ENCODE measurements at regions not wholly inside any gene's neighbourhood (a gene's known extent, or its start where the extent isn't known, plus 50 kb on each side); places are given as distances from the start of the nearest gene placed in this dataset.
"Not testable (repeated sequence)": the region's sequence is repeated elsewhere in the genome, so short reads cannot be mapped to it uniquely, and the experiment has no call there.

- no peak for DNase-seq (ENCODE audit: low read depth, low spot score)
These were observed 125.9 kb downstream of the CCER1 start for GRCh38 chr12:90829044-90829443.

- DNase-seq (ENCODE audit: low read depth, low spot score): no peak
These were observed 126.4 kb downstream of the CCER1 start for GRCh38 chr12:90828621-90829020.

GRCh38 chr12:90827567-90827966, 127.4 kb downstream of the CCER1 start:
- no peak for DNase-seq (ENCODE audit: low read depth, low spot score)

- DNase-seq (ENCODE audit: low read depth, low spot score): no peak
These were observed 128.9 kb downstream of the CCER1 start for GRCh38 chr12:90826036-90826435.

GRCh38 chr12:90823859-90824258, 131.1 kb downstream of the CCER1 start:
- DNase-seq (ENCODE audit: low read depth, low spot score): no peak

- no peak for DNase-seq (ENCODE audit: low read depth, low spot score)
These were observed 135.3 kb downstream of the CCER1 start for GRCh38 chr12:90819709-90820108.

- peak; percentile 60 for DNase-seq (ENCODE audit: low read depth, low spot score)
These were observed 138.5 kb downstream of the CCER1 start for GRCh38 chr12:90816353-90817089.

- no peak for DNase-seq (ENCODE audit: low read depth, low spot score)
These were observed 145.0 kb downstream of the CCER1 start for GRCh38 chr12:90809940-90810339.

- DNase-seq (ENCODE audit: low read depth, low spot score): no peak
These were observed 146.4 kb downstream of the CCER1 start for GRCh38 chr12:90808568-90808967.

- DNase-seq (ENCODE audit: low read depth, low spot score): no peak
These were observed 152.2 kb downstream of the CCER1 start for GRCh38 chr12:90802727-90803126.

- DNase-seq (ENCODE audit: low read depth, low spot score): peak; percentile 7
These were observed 153.2 kb downstream of the CCER1 start for GRCh38 chr12:90801776-90802175.

- DNase-seq (ENCODE audit: low read depth, low spot score): no peak
These were observed 160.8 kb downstream of the CCER1 start for GRCh38 chr12:90794212-90794611.

- DNase-seq (ENCODE audit: low read depth, low spot score): not testable (repeated sequence)
These were observed 162.3 kb downstream of the CCER1 start for GRCh38 chr12:90792718-90793117.

GRCh38 chr12:90791445-90791844, 163.5 kb downstream of the CCER1 start:
- no peak for DNase-seq (ENCODE audit: low read depth, low spot score)

GRCh38 chr12:90790747-90791146, 164.2 kb downstream of the CCER1 start:
- DNase-seq (ENCODE audit: low read depth, low spot score): no peak

- DNase-seq (ENCODE audit: low read depth, low spot score): no peak
These were observed 181.5 kb downstream of the CCER1 start for GRCh38 chr12:90773491-90773890.

GRCh38 chr12:90770861-90771260, 184.1 kb downstream of the CCER1 start:
- peak; percentile 51 for DNase-seq (ENCODE audit: low read depth, low spot score)

- DNase-seq (ENCODE audit: low read depth, low spot score): peak; percentile 13
These were observed 197.0 kb downstream of the CCER1 start for GRCh38 chr12:90757957-90758356.

GRCh38 chr12:90745211-90745610, 209.8 kb downstream of the CCER1 start:
- DNase-seq (ENCODE audit: low read depth, low spot score): no peak

GRCh38 chr12:90741611-90742010, 213.4 kb downstream of the CCER1 start:
- no peak for DNase-seq (ENCODE audit: low read depth, low spot score)

GRCh38 chr12:90729736-90730135, 225.2 kb downstream of the CCER1 start:
- DNase-seq (ENCODE audit: low read depth, low spot score): no peak

- peak; percentile 10 for DNase-seq (ENCODE audit: low read depth, low spot score)
These were observed 242.3 kb downstream of the CCER1 start for GRCh38 chr12:90712671-90713070.

- DNase-seq (ENCODE audit: low read depth, low spot score): no peak
These were observed 244.3 kb downstream of the CCER1 start for GRCh38 chr12:90710711-90711110.

GRCh38 chr12:90706036-90706435, 248.9 kb downstream of the CCER1 start:
- no peak for DNase-seq (ENCODE audit: low read depth, low spot score)
